H9 (cell line): ENCODE measurements at regions not wholly inside any gene's neighbourhood (a gene's known extent, or its start where the extent isn't known, plus 50 kb on each side); places are given as distances from the start of the nearest gene placed in this dataset.

Source experiments
- DNase-seq: peaks from one replicate; pipeline ENCODE4 v3.0.0-alpha.2; 2017
- H2AFZ ChIP-seq: one replicate; pipeline ENCODE4 v1.6.1; 2013; ENCODE audit warnings: mild to moderate bottlenecking, low read length, control low read depth, moderate library complexity
- H2AK5ac ChIP-seq: 2 replicates; pipeline ENCODE4 v1.6.1; 2013; ENCODE audit warnings: low read length, control low read depth, mixed read lengths; ENCODE audit not compliant: insufficient read length
- H2BK120ac ChIP-seq: one replicate; pipeline ENCODE4 v1.6.1; 2013; ENCODE audit warnings: low read depth, mild to moderate bottlenecking, low read length, control low read depth, inconsistent platforms; ENCODE audit not compliant: poor library complexity, severe bottlenecking
- H2BK12ac ChIP-seq: 2 replicates; pipeline ENCODE4 v1.6.1; 2013; ENCODE audit warnings: low read length, control low read depth, mixed read lengths, low read depth; ENCODE audit not compliant: insufficient read length
- H2BK15ac ChIP-seq: 2 replicates; pipeline ENCODE4 v1.6.1; 2013; ENCODE audit warnings: low read depth, low read length, control low read depth
- H2BK20ac ChIP-seq: one replicate; pipeline ENCODE4 v1.6.1; 2013; ENCODE audit warnings: low read depth, mild to moderate bottlenecking, low read length, control low read depth, inconsistent platforms; ENCODE audit not compliant: poor library complexity, severe bottlenecking
- H2BK5ac ChIP-seq: 2 replicates; pipeline ENCODE4 v1.6.1; 2013; ENCODE audit warnings: low read length, control low read depth, mixed read lengths; ENCODE audit not compliant: insufficient read length
- H3K14ac ChIP-seq: 2 replicates; pipeline ENCODE4 v1.6.1; 2013; ENCODE audit warnings: low read length, control low read depth; ENCODE audit not compliant: insufficient read depth
- H3K18ac ChIP-seq: 2 replicates; pipeline ENCODE4 v1.6.1; 2013; ENCODE audit warnings: low read depth, mild to moderate bottlenecking, mixed read lengths, low read length, control low read depth; ENCODE audit not compliant: insufficient read length
- H3K23ac ChIP-seq: 2 replicates; pipeline ENCODE4 v1.6.1; 2013; ENCODE audit warnings: low read length, control low read depth, mixed read lengths, low read depth; ENCODE audit not compliant: insufficient read length
- H3K23me2 ChIP-seq: 2 replicates; pipeline ENCODE4 v1.6.1; 2013; ENCODE audit warnings: low read depth, mild to moderate bottlenecking, mixed read lengths, low read length, control low read depth; ENCODE audit not compliant: insufficient read length, poor library complexity, severe bottlenecking
- H3K27ac ChIP-seq: 2 replicates; pipeline ENCODE4 v1.5.1; 2013; ENCODE audit warnings: low read length, control low read depth, mixed read lengths, low read depth; ENCODE audit not compliant: insufficient read length
- H3K27me3 ChIP-seq: 2 replicates; pipeline ENCODE4 v1.6.1; 2013; ENCODE audit warnings: low read length, control low read depth, inconsistent platforms; ENCODE audit not compliant: insufficient read depth
- H3K4ac ChIP-seq: 2 replicates; pipeline ENCODE4 v1.6.1; 2013; ENCODE audit warnings: low read depth, mild to moderate bottlenecking, control low read depth, inconsistent platforms, low read length, moderate library complexity
- H3K4me1 ChIP-seq: 2 replicates; pipeline ENCODE4 v1.6.1; 2013; ENCODE audit warnings: low read length, control low read depth, inconsistent platforms; ENCODE audit not compliant: insufficient read depth
- H3K4me2 ChIP-seq: 2 replicates; pipeline ENCODE4 v1.6.1; 2013; ENCODE audit warnings: low read length, control low read depth, mixed read lengths; ENCODE audit not compliant: insufficient read length, insufficient read depth
- H3K56ac ChIP-seq: 2 replicates; pipeline ENCODE4 v1.6.1; 2013; ENCODE audit warnings: low read depth, mild to moderate bottlenecking, mixed read lengths, low read length, control low read depth; ENCODE audit not compliant: insufficient read length
- H3K79me1 ChIP-seq: 2 replicates; pipeline ENCODE4 v1.6.1; 2013; ENCODE audit warnings: low read depth, mild to moderate bottlenecking, moderate library complexity, low read length, control low read depth, inconsistent platforms; ENCODE audit not compliant: insufficient read depth, poor library complexity, severe bottlenecking
- H3K79me2 ChIP-seq: 2 replicates; pipeline ENCODE4 v1.6.1; 2013; ENCODE audit warnings: low read length, control low read depth, inconsistent platforms; ENCODE audit not compliant: insufficient read depth
- H3K9ac ChIP-seq: 2 replicates; pipeline ENCODE4 v1.6.1; 2013; ENCODE audit warnings: low read length, control low read depth, mixed read lengths; ENCODE audit not compliant: insufficient read length; ENCODE audit errors: extremely low read depth
- H3K9me3 ChIP-seq: one replicate; pipeline ENCODE4 v1.6.1; 2013; ENCODE audit warnings: low read depth, low read length, inconsistent platforms; ENCODE audit not compliant: control insufficient read depth
- H3T11ph ChIP-seq: one replicate; pipeline ENCODE4 v1.6.1; 2013; ENCODE audit warnings: mild to moderate bottlenecking, low read length, control low read depth, inconsistent platforms
- H4K20me1 ChIP-seq: one replicate; pipeline ENCODE4 v1.6.1; 2013; ENCODE audit not compliant: control insufficient read depth, insufficient read length, insufficient read depth
- H4K5ac ChIP-seq: 2 replicates; pipeline ENCODE4 v1.6.1; 2013; ENCODE audit warnings: low read depth, mild to moderate bottlenecking, mixed read lengths, low read length, control low read depth; ENCODE audit not compliant: insufficient read length
- H4K8ac ChIP-seq: replicated peaks from 2 replicates; pipeline ENCODE4 v1.6.1; 2013; ENCODE audit warnings: low read length, control low read depth, mixed read lengths, low read depth; ENCODE audit not compliant: insufficient read length
- H4K91ac ChIP-seq: 2 replicates; pipeline ENCODE4 v1.6.1; 2013; ENCODE audit warnings: low read depth, mild to moderate bottlenecking, moderate library complexity, mixed read lengths, low read length, control low read depth; ENCODE audit not compliant: insufficient read length
- H3K27ac Mint-ChIP-seq, 3 experiments: 2 replicates in 2 of 3; 3 replicates in 1 of 3; pipeline ENCODE4 v1.8.0; 2020 to 2021; ENCODE audit warnings: mixed read lengths in 3 of 3, mild to moderate bottlenecking in 1 of 3, moderate library complexity in 1 of 3
- H3K27me3 Mint-ChIP-seq: 2 replicates; pipeline ENCODE4 v1.8.0; 2021; ENCODE audit warnings: low read depth, mild to moderate bottlenecking, moderate library complexity, mixed read lengths
- H3K36me3 Mint-ChIP-seq, 3 experiments: 2 replicates in 2 of 3; 3 replicates in 1 of 3; pipeline ENCODE4 v1.8.0; 2020 to 2021; ENCODE audit warnings: low read depth in 3 of 3, mixed read lengths in 3 of 3; ENCODE audit not compliant: insufficient read depth in 1 of 3
- H3K4me1 Mint-ChIP-seq, 2 experiments: 2 replicates each; pipeline ENCODE4 v1.8.0; 2020; ENCODE audit warnings: mixed read lengths in 2 of 2
- H3K4me3 Mint-ChIP-seq, 2 experiments: 2 replicates in 1 of 2; 3 replicates in 1 of 2; pipeline ENCODE4 v1.8.0; 2020 to 2021; ENCODE audit warnings: mild to moderate bottlenecking in 2 of 2, mixed read lengths in 2 of 2, moderate library complexity in 1 of 2
- H3K9me3 Mint-ChIP-seq, 2 experiments: 2 replicates in 1 of 2; 3 replicates in 1 of 2; pipeline ENCODE4 v1.8.0; 2020; ENCODE audit warnings: mild to moderate bottlenecking in 2 of 2, mixed read lengths in 2 of 2, moderate library complexity in 1 of 2
- WGBS: extraction: QIAGEN DNeasy Blood & Tissue Kit; methylation state at CpG from one replicate; pipeline ENCODE4 v1.1.7; 2013; ENCODE audit warnings: missing lambda C conversion rate, low lambda C conversion rate, mixed read lengths; ENCODE audit not compliant: insufficient read length; ENCODE audit errors: extremely low coverage; 5-methylcytosine and 5-hydroxymethylcytosine counted together
- TF ChIP-seq, protein P1 (sequence below): fragments of 200-600 bp; sonication (generic); conservative IDR thresholded peaks from 3 replicates; pipeline ENCODE4 v1.8.0; 2021; ENCODE audit warnings: antibody characterized with exemption, mild to moderate bottlenecking

DNA sequence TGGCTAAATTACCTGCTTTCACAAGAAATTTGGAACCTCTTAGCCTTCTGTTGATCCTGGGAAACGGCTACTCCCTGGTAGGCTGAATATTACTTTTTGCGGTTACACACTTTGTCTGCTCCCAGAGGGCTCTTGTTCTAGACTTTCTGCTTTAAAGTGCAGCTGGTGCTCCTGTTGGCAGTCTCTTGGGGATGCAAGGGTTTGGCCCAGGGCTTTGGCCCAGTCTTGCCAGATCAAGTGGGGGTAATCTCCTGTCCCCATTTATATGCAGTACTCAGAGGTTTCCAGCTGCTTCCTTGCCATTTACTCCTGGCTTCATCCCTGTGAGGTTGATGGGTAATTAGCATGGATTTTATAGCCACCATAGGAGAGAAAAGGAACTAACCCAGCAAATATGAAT lies 558.2 kb upstream of the MIS18BP1 start:
- no peak overlapping the region for H3K4me3 Mint-ChIP-seq

More for the DNA sequence above, 558.2 kb upstream of the MIS18BP1 start:
- Histone ChIP-seq H3K9ac (no peak overlapping the region), H2BK12ac (no peak overlapping the region), H3K56ac (no peak overlapping the region), H4K91ac (no peak overlapping the region), H3K18ac (no peak overlapping the region), H2BK15ac (no peak overlapping the region), H4K20me1 (no peaks in the 10 kb centered on the region), H2AFZ (no peak overlapping the region), H2BK20ac (no peak overlapping the region), H2AK5ac (no peak overlapping the region), H3T11ph (no peak overlapping the region), H3K23me2 (no peaks in the 10 kb centered on the region), H3K27me3 (no peaks in the 10 kb centered on the region), H3K79me2 (no peaks in the 10 kb centered on the region), H3K79me1 (no peaks in the 10 kb centered on the region), H3K4me1 (peaks cover 3% of the 10 kb centered on the region; the same call in 1 of the 2 replicates), H3K27ac (no peak overlapping the region), H3K9me3 (no peaks in the 10 kb centered on the region), H3K4ac (no peak overlapping the region), H4K5ac (no peak overlapping the region), H2BK5ac (no peak overlapping the region), H4K8ac (no peak overlapping the region), H2BK120ac (no peak overlapping the region), H3K4me2 (no peak overlapping the region), H3K14ac (no peak overlapping the region), H3K23ac (no peak overlapping the region)
- TF ChIP-seq, protein P1, sequence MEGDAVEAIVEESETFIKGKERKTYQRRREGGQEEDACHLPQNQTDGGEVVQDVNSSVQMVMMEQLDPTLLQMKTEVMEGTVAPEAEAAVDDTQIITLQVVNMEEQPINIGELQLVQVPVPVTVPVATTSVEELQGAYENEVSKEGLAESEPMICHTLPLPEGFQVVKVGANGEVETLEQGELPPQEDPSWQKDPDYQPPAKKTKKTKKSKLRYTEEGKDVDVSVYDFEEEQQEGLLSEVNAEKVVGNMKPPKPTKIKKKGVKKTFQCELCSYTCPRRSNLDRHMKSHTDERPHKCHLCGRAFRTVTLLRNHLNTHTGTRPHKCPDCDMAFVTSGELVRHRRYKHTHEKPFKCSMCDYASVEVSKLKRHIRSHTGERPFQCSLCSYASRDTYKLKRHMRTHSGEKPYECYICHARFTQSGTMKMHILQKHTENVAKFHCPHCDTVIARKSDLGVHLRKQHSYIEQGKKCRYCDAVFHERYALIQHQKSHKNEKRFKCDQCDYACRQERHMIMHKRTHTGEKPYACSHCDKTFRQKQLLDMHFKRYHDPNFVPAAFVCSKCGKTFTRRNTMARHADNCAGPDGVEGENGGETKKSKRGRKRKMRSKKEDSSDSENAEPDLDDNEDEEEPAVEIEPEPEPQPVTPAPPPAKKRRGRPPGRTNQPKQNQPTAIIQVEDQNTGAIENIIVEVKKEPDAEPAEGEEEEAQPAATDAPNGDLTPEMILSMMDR, result no peak
- WGBS, result no CpG with 5 or more reads among the region's 2 CpGs
- H3K9me3 Mint-ChIP-seq, result no peaks in the 10 kb centered on the region; a peak in 1 of 5 replicates
- H3K27me3 Mint-ChIP-seq, result no peaks in the 10 kb centered on the region
- H3K4me1 Mint-ChIP-seq, result peaks cover 7 to 14% of the 10 kb centered on the region in 2 experiments; a peak in 3 of 4 replicates
- H3K27ac Mint-ChIP-seq, result peak overlapping the region in 1 of 3 experiments; percentile 52; a peak in 1 of 7 replicates
- DNase-seq, result no peak
- no peaks in the 10 kb centered on the region for H3K36me3 Mint-ChIP-seq
